Liver (tissue), 8 donors: ENCODE measurements at regions not wholly inside any gene's neighbourhood (a gene's known extent, or its start where the extent isn't known, plus 50 kb on each side); places are given as distances from the start of the nearest gene placed in this dataset.
A peak's percentile ranks its signal among the peaks of the same experiment; 100 is the strongest.

Experiments
- DNase-seq: peaks from one replicate; pipeline ENCODE4 v3.0.0-alpha.2; 2017; ENCODE audit warnings: low spot score
- H3K27ac ChIP-seq, 2 donors: one replicate each; pipeline ENCODE4 v1.7.0; 2013; ENCODE audit warnings: inconsistent platforms in 2 of 2, low read length in 2 of 2, control low read depth in 1 of 2, low read depth in 1 of 2, mild to moderate bottlenecking in 1 of 2
- H3K27me3 ChIP-seq, 4 donors: one replicate each; pipeline versions ENCODE4 v1.6.1 to v1.7.0; 2013; ENCODE audit warnings: low read length in 3 of 4, inconsistent platforms in 1 of 4, mild to moderate bottlenecking in 1 of 4, moderate library complexity in 1 of 4; ENCODE audit not compliant: control insufficient read depth in 4 of 4, insufficient read depth in 4 of 4
- H3K36me3 ChIP-seq, 4 donors: one replicate each; pipeline versions ENCODE4 v1.6.1 to v1.7.0; 2013; ENCODE audit warnings: low read length in 3 of 4, mild to moderate bottlenecking in 3 of 4, low read depth in 1 of 4, moderate library complexity in 1 of 4; ENCODE audit not compliant: control insufficient read depth in 4 of 4, insufficient read depth in 3 of 4
- H3K4me1 ChIP-seq, 4 donors: one replicate each; pipeline versions ENCODE4 v1.6.1 to v1.7.0; 2013; ENCODE audit warnings: low read length in 3 of 4, mild to moderate bottlenecking in 3 of 4, moderate library complexity in 1 of 4; ENCODE audit not compliant: control insufficient read depth in 4 of 4, insufficient read depth in 4 of 4
- H3K4me3 ChIP-seq, 3 donors: one replicate each; pipeline versions ENCODE4 v1.6.1 to v1.7.0; 2013; ENCODE audit warnings: low read length in 3 of 3, control low read depth in 1 of 3, low read depth in 1 of 3, mild to moderate bottlenecking in 1 of 3
- H3K9ac ChIP-seq, 2 donors: one replicate each; pipeline ENCODE4 v1.7.0; 2013; ENCODE audit warnings: low read length in 2 of 2, mild to moderate bottlenecking in 2 of 2, moderate library complexity in 2 of 2, control low read depth in 1 of 2, low read depth in 1 of 2
- H3K9me3 ChIP-seq, 4 donors: one replicate each; pipeline versions ENCODE4 v1.6.1 to v1.7.0; 2013; ENCODE audit warnings: low read length in 3 of 4; ENCODE audit not compliant: control insufficient read depth in 4 of 4
- FOXA1 ChIP-seq: IDR thresholded peaks from 2 replicates; pipeline ENCODE4 v1.6.1; 2016; ENCODE audit warnings: antibody characterized with exemption
- FOXA2 ChIP-seq: IDR thresholded peaks from 2 replicates; pipeline ENCODE4 v1.6.1; 2016; ENCODE audit warnings: antibody characterized with exemption
- GABPA ChIP-seq, 2 donors: IDR thresholded peaks in 1 of 2; conservative IDR thresholded peaks in 1 of 2; 2 replicates each; pipeline ENCODE4 v1.6.1; 2016; ENCODE audit warnings: antibody characterized with exemption in 2 of 2, mild to moderate bottlenecking in 1 of 2, moderate library complexity in 1 of 2
- HNF4A ChIP-seq, 2 donors: conservative IDR thresholded peaks; 2 replicates each; pipeline ENCODE4 v1.6.1; 2016; ENCODE audit warnings: antibody characterized with exemption in 2 of 2, mild to moderate bottlenecking in 2 of 2
- HNF4G ChIP-seq: IDR thresholded peaks from 2 replicates; pipeline ENCODE4 v1.6.1; 2016; ENCODE audit warnings: antibody characterized with exemption
- JUND ChIP-seq, 2 donors: IDR thresholded peaks; 2 replicates each; pipeline ENCODE4 v1.6.1; 2016; ENCODE audit warnings: antibody characterized with exemption in 2 of 2
- NR2F2 ChIP-seq: IDR thresholded peaks from 2 replicates; pipeline ENCODE4 v1.6.1; 2016; ENCODE audit warnings: antibody characterized with exemption
- RAD21 ChIP-seq, 2 donors: IDR thresholded peaks; 2 replicates each; pipeline ENCODE4 v1.6.1; 2016; ENCODE audit warnings: antibody characterized with exemption in 2 of 2, mild to moderate bottlenecking in 2 of 2
- RXRA ChIP-seq, 2 donors: IDR thresholded peaks; 2 replicates each; pipeline ENCODE4 v1.6.1; 2017 to 2018; ENCODE audit warnings: antibody characterized with exemption in 2 of 2, mild to moderate bottlenecking in 1 of 2
- SP1 ChIP-seq: IDR thresholded peaks from 2 replicates; pipeline ENCODE4 v1.6.1; 2018; ENCODE audit warnings: antibody characterized with exemption, mild to moderate bottlenecking
- TAF1 ChIP-seq: conservative IDR thresholded peaks from 2 replicates; pipeline ENCODE4 v1.6.1; 2016; ENCODE audit warnings: antibody characterized with exemption, mild to moderate bottlenecking
- YY1 ChIP-seq: IDR thresholded peaks from 2 replicates; pipeline ENCODE4 v1.6.1; 2016; ENCODE audit warnings: antibody characterized with exemption, mild to moderate bottlenecking
- WGBS: extraction: QIAGEN DNeasy Blood & Tissue Kit; methylation state at CpG from one replicate; pipeline ENCODE4 v1.1.7; 2013; 5-methylcytosine and 5-hydroxymethylcytosine counted together
- TF ChIP-seq, protein P1 (sequence below): IDR thresholded peaks from 2 replicates; pipeline ENCODE4 v1.6.1; 2016; ENCODE audit warnings: antibody characterized with exemption
- TF ChIP-seq, protein P2 (sequence below): IDR thresholded peaks from 2 replicates; pipeline ENCODE4 v1.6.1; 2016; ENCODE audit warnings: antibody characterized with exemption
- TF ChIP-seq, protein P3 (sequence below): fragments of 150-350 bp; IDR thresholded peaks from 2 replicates; pipeline ENCODE4 v1.5.1; 2017; ENCODE audit warnings: improper control_type of control experiment, low read depth, low read length; ENCODE audit not compliant: missing input control
- donor health status: healthy.
- donor health status: healthy.
- donor health status: healthy.
- donor health status: healthy.
- donor health status: healthy.

DNA sequence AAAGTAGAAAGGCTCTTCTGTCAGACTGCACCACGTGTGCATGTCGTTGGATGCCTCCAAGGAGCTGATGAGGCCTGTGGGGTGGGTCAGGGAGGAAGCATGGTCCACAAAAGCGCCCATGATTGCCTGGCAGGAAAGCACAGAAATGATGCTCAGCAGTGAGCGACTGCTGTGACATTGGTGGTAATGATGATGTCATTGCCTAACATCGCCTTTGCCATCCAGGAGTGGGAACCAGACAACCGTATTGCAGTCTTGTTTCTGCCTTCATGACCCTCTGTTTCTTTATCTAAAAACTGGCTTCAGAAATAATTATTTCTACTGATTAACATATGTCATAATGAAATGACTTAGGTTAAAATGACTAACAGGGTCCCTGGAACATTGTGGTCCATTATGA lies 477.8 kb upstream of the B3GAT1 start (continued):
- TF ChIP-seq, protein P1, sequence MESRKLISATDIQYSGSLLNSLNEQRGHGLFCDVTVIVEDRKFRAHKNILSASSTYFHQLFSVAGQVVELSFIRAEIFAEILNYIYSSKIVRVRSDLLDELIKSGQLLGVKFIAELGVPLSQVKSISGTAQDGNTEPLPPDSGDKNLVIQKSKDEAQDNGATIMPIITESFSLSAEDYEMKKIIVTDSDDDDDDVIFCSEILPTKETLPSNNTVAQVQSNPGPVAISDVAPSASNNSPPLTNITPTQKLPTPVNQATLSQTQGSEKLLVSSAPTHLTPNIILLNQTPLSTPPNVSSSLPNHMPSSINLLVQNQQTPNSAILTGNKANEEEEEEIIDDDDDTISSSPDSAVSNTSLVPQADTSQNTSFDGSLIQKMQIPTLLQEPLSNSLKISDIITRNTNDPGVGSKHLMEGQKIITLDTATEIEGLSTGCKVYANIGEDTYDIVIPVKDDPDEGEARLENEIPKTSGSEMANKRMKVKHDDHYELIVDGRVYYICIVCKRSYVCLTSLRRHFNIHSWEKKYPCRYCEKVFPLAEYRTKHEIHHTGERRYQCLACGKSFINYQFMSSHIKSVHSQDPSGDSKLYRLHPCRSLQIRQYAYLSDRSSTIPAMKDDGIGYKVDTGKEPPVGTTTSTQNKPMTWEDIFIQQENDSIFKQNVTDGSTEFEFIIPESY: no peak

DNA sequence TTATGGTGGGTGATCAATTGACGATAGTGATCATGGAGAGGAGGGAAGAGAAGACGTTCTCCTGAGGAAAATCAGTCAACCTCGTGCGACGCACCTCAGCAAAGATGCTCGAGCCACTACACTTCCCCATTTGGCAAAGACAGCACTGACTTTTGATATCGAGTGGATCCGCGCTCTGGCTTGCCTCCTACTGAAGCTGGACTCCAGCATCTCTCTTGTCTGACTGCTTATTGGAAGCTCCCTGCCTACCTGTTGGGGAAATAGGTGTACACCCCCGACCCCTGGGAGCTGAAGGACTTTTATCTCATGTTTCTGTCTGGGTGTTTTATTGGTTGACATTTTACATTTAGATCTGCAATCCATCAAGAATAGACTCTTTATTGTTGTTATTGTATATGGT lies 476.8 kb upstream of the B3GAT1 start:
- WGBS: 83% methylated on average over 10 of the region's 10 CpGs
- TF ChIP-seq SP1 (no peak), FOXA1 (no peak), RAD21 (IDR thresholded peaks at IDR 0.05) (no peak), HNF4A (conservative IDR thresholded peaks at IDR 0.05) (no peak), YY1 (no peak), TAF1 (no peak), HNF4G (no peak), FOXA2 (no peak), GABPA (IDR thresholded peaks at IDR 0.05 in 1 of 2, conservative IDR thresholded peaks at IDR 0.05 in 1 of 2) (no peak), JUND (IDR thresholded peaks at IDR 0.05) (no peak), NR2F2 (no peak), RXRA (IDR thresholded peaks at IDR 0.05) (no peak)
- TF ChIP-seq, protein P2, sequence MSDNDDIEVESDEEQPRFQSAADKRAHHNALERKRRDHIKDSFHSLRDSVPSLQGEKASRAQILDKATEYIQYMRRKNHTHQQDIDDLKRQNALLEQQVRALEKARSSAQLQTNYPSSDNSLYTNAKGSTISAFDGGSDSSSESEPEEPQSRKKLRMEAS: no peak
- TF ChIP-seq, protein P3, sequence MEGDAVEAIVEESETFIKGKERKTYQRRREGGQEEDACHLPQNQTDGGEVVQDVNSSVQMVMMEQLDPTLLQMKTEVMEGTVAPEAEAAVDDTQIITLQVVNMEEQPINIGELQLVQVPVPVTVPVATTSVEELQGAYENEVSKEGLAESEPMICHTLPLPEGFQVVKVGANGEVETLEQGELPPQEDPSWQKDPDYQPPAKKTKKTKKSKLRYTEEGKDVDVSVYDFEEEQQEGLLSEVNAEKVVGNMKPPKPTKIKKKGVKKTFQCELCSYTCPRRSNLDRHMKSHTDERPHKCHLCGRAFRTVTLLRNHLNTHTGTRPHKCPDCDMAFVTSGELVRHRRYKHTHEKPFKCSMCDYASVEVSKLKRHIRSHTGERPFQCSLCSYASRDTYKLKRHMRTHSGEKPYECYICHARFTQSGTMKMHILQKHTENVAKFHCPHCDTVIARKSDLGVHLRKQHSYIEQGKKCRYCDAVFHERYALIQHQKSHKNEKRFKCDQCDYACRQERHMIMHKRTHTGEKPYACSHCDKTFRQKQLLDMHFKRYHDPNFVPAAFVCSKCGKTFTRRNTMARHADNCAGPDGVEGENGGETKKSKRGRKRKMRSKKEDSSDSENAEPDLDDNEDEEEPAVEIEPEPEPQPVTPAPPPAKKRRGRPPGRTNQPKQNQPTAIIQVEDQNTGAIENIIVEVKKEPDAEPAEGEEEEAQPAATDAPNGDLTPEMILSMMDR: no peak
- TF ChIP-seq, protein P1: no peak

DNA sequence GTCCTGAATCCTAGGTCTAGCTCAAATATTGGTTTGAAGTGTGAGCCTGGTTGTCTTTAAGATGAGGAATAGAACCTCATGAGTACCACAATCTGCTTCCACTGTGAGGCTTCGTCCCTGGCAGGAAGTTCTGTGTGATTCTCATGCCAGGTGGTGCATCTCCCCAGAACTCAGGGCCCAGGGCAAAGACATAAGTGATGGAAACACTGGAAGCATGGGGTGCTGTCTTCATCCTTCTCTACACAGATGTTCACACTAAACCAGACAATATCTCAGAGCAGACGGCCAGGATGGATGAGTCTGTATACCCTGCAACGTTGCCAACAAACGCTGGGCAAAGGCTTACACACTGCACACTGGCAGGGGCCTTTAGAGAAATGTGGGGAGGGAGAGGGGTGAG lies 475.9 kb upstream of the B3GAT1 start:
- H3K27me3 ChIP-seq: peaks cover 0 to 3% (median 0%) of the 10 kb centered on the region in 4 donors
- no peaks in the 10 kb centered on the region for H3K36me3 ChIP-seq
- no peak overlapping the region for H3K27ac ChIP-seq
- H3K4me3 ChIP-seq: no peak overlapping the region
- TF ChIP-seq HNF4G (no peak), GABPA (IDR thresholded peaks at IDR 0.05 in 1 of 2, conservative IDR thresholded peaks at IDR 0.05 in 1 of 2) (no peak), RXRA (IDR thresholded peaks at IDR 0.05) (no peak), FOXA2 (no peak), FOXA1 (no peak)
- TF ChIP-seq, protein P1: no peak
- 78% methylated on average over 4 of the region's 4 CpGs for WGBS
- no peaks in the 10 kb centered on the region for H3K4me1 ChIP-seq
- DNase-seq: peak; percentile 3
- H3K9ac ChIP-seq: no peak overlapping the region
- no peaks in the 10 kb centered on the region for H3K9me3 ChIP-seq

More for the DNA sequence above, 476.8 kb upstream of the B3GAT1 start:
- Histone ChIP-seq H3K4me3 (no peak overlapping the region), H3K9me3 (no peaks in the 10 kb centered on the region), H3K4me1 (no peaks in the 10 kb centered on the region), H3K27me3 (no peaks in the 10 kb centered on the region), H3K9ac (no peak overlapping the region), H3K27ac (no peak overlapping the region), H3K36me3 (no peaks in the 10 kb centered on the region)
- peak; percentile 21 for DNase-seq
